Ishikawa (cell line): ENCODE measurements at regions not wholly inside any gene's neighbourhood (a gene's known extent, or its start where the extent isn't known, plus 50 kb on each side); places are given as distances from the start of the nearest gene placed in this dataset.

Experiments used
- CREB1 ChIP-seq: IDR thresholded peaks from 2 replicates; pipeline ENCODE4 v1.6.1; 2012; ENCODE audit warnings: low read depth
- TAF1 ChIP-seq: IDR thresholded peaks from 2 replicates; pipeline ENCODE4 v1.6.1; 2012; ENCODE audit warnings: low read depth, mild to moderate bottlenecking
- TEAD4 ChIP-seq: IDR thresholded peaks from 2 replicates; pipeline ENCODE4 v1.6.1; 2012
- TF ChIP-seq, protein P1 (sequence below): IDR thresholded peaks from 2 replicates; pipeline ENCODE4 v1.6.1; 2012

- TF ChIP-seq CREB1: no peak
- no peak for TF ChIP-seq TAF1
- TF ChIP-seq TEAD4: no peak
- TF ChIP-seq, protein P1, sequence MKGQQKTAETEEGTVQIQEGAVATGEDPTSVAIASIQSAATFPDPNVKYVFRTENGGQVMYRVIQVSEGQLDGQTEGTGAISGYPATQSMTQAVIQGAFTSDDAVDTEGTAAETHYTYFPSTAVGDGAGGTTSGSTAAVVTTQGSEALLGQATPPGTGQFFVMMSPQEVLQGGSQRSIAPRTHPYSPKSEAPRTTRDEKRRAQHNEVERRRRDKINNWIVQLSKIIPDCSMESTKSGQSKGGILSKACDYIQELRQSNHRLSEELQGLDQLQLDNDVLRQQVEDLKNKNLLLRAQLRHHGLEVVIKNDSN: no peak
Measured at GRCh38 chr13:84446972-84447639, 564.8 kb upstream of the SLITRK1 start.
